ENCODE measurements at regions not wholly inside any gene's neighbourhood (a gene's known extent, or its start where the extent isn't known, plus 50 kb on each side); places are given as distances from the start of the nearest gene placed in this dataset.

- Mint-ChIP-seq H3K4me3 (ENCODE audit: low read depth) (no peak overlapping the region), H3K36me3 (ENCODE audit: insufficient read depth) (no peaks in the 10 kb centered on the region), H3K27me3 (peaks cover 53% of the 10 kb centered on the region), H3K27ac (no peak overlapping the region), H3K4me1 (ENCODE audit: low read depth) (no peaks in the 10 kb centered on the region), H3K9me3 (ENCODE audit: low read depth) (no peaks in the 10 kb centered on the region)
- TF ChIP-seq CTCF (IDR thresholded peaks at IDR 0.05; ENCODE audit: unreplicated experiment): no peak
- DNase-seq (ENCODE audit: low spot score, unreplicated experiment): no peak
These were observed 183.6 kb upstream of the GDF10 start for GRCh38 chr10:47116445-47116844.

- H3K4me1 Mint-ChIP-seq (ENCODE audit: low read depth): no peaks in the 10 kb centered on the region
- no peak for DNase-seq (ENCODE audit: low spot score, unreplicated experiment)
- H3K27ac Mint-ChIP-seq: no peak overlapping the region
- no peak overlapping the region for H3K4me3 Mint-ChIP-seq (ENCODE audit: low read depth)
- H3K36me3 Mint-ChIP-seq (ENCODE audit: insufficient read depth): no peaks in the 10 kb centered on the region
- H3K9me3 Mint-ChIP-seq (ENCODE audit: low read depth): no peaks in the 10 kb centered on the region
- no peak for TF ChIP-seq CTCF (IDR thresholded peaks at IDR 0.05; ENCODE audit: unreplicated experiment)
- H3K27me3 Mint-ChIP-seq: peaks cover 44% of the 10 kb centered on the region
These were observed 181.7 kb upstream of the GDF10 start for GRCh38 chr10:47118326-47118725.

- no peak overlapping the region for H3K27ac Mint-ChIP-seq
These were observed 178.7 kb upstream of the GDF10 start for GRCh38 chr10:47121336-47121735.

GRCh38 chr10:47123716-47124288 is 176.2 kb upstream of the GDF10 start:
- Mint-ChIP-seq H3K27me3 (peaks cover 14% of the 10 kb centered on the region), H3K9me3 (ENCODE audit: low read depth) (no peaks in the 10 kb centered on the region), H3K36me3 (ENCODE audit: insufficient read depth) (no peaks in the 10 kb centered on the region), H3K27ac (no peak overlapping the region), H3K4me1 (ENCODE audit: low read depth) (no peaks in the 10 kb centered on the region), H3K4me3 (ENCODE audit: low read depth) (no peak overlapping the region)
- no peak for DNase-seq (ENCODE audit: low spot score, unreplicated experiment)
- no peak for TF ChIP-seq CTCF (IDR thresholded peaks at IDR 0.05; ENCODE audit: unreplicated experiment)

More at GRCh38 chr10:47121336-47121735, 178.7 kb upstream of the GDF10 start:
- no peak for DNase-seq (ENCODE audit: low spot score, unreplicated experiment)
- Mint-ChIP-seq H3K27me3 (peaks cover 22% of the 10 kb centered on the region), H3K4me3 (ENCODE audit: low read depth) (no peak overlapping the region), H3K4me1 (ENCODE audit: low read depth) (no peaks in the 10 kb centered on the region), H3K36me3 (ENCODE audit: insufficient read depth) (no peaks in the 10 kb centered on the region), H3K9me3 (ENCODE audit: low read depth) (no peaks in the 10 kb centered on the region)
- TF ChIP-seq CTCF (IDR thresholded peaks at IDR 0.05; ENCODE audit: unreplicated experiment): no peak

- Mint-ChIP-seq H3K9me3 (ENCODE audit: low read depth) (no peaks in the 10 kb centered on the region), H3K4me1 (ENCODE audit: low read depth) (no peaks in the 10 kb centered on the region), H3K27ac (no peak overlapping the region), H3K36me3 (ENCODE audit: insufficient read depth) (no peaks in the 10 kb centered on the region), H3K4me3 (ENCODE audit: low read depth) (no peak overlapping the region), H3K27me3 (no peaks in the 10 kb centered on the region)
- no peak for DNase-seq (ENCODE audit: low spot score, unreplicated experiment)
- no peak for TF ChIP-seq CTCF (IDR thresholded peaks at IDR 0.05; ENCODE audit: unreplicated experiment)
These were observed 172.7 kb upstream of the GDF10 start for GRCh38 chr10:47127188-47127785.

Data from progenitor cell of endocrine pancreas (in vitro differentiated cells).